Renal pelvis (tissue), 1 donor: ENCODE measurements at regions not wholly inside any gene's neighbourhood (a gene's known extent, or its start where the extent isn't known, plus 50 kb on each side); places are given as distances from the start of the nearest gene placed in this dataset.
"Not testable (repeated sequence)": the region's sequence is repeated elsewhere in the genome, so short reads cannot be mapped to it uniquely, and the experiment has no call there.

ENCODE experiments used
- DNase-seq: peaks from one replicate; pipeline ENCODE4 v3.0.0-alpha.2; 2013

DNA sequence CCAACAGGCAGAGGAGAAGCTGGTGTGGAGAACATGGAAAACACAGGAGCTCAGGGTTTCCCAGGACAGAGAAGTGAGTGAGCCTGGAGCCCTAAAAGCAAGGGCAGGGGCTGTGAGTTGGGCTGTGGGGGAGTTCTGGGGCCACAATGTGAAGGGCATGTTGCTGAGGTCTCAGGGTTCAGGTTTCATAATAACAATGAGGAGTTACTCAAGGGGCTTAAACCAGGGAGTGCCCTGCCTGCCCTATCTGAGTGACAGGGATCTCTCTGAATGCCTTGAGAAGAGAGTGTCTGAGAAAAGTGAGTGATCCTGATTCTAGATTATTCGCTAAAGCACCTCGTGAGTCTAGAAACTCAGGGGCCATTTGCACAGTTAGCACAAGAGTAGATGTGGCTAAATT lies 129.6 kb downstream of the VPREB1 start:
- no peak for DNase-seq

DNA sequence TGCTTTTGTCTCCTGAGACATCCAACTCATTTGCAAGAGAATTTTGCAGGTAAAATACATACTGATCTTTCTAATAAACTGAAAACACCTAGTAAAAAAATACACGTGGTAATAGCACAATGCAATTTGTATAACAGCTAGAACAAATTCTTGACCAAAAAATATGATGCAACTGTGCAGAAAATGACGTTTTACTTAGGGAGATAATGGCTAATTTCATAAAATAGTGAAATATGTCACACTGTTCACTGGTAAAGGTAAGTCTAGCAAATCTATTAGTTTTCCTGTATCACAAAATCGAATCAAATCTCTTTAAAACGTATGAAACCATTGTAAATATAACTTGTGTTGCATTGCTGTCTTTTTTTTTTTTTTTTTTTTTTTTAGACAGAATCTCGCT lies 130.0 kb downstream of the VPREB1 start:
- no peak for DNase-seq

DNA sequence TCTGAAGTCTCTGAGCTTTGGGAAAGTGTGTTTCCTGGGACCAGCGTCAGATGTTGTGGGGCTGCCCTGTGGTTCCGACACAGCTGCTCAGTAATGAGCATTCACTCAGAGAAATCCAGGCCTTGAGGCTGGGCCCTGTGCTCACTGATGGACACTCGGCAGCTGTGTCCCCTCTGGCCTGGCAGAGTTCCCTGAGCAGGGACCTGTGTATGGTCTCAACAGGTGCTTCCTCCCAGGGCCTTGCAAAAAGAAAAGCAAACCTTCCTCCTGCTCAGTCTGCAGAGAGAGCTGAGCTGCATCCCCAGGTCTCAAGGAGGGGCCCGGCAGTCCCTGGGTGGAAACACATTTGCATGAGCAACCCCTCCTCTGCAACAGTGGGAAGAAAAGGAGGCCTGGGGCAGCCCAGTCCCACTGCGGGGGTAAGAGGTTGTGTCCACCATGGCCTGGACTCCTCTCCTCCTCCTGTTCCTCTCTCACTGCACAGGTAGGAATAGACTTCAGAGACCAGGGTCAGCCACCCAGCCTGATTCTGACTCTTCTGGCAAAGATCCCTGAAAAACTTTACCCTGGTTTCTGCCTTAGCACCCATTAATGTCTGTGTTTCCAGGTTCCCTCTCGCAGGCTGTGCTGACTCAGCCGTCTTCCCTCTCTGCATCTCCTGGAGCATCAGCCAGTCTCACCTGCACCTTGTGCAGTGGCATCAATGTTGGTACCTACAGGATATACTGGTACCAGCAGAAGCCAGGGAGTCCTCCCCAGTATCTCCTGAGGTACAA lies 131.2 kb downstream of the VPREB1 start:
- DNase-seq, result no peak

DNA sequence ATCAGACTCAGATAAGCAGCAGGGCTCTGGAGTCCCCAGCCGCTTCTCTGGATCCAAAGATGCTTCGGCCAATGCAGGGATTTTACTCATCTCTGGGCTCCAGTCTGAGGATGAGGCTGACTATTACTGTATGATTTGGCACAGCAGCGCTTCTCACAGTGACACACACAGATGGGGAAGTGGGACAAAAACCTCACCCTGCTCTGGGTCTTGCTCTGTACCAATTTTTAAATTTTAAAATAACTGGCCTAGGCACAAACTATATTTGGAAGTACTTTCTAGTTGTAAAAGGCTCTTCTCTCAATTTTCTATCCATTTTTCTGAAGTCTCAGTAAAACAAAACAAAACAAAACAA lies 131.7 kb downstream of the VPREB1 start:
- DNase-seq, result no peak

DNA sequence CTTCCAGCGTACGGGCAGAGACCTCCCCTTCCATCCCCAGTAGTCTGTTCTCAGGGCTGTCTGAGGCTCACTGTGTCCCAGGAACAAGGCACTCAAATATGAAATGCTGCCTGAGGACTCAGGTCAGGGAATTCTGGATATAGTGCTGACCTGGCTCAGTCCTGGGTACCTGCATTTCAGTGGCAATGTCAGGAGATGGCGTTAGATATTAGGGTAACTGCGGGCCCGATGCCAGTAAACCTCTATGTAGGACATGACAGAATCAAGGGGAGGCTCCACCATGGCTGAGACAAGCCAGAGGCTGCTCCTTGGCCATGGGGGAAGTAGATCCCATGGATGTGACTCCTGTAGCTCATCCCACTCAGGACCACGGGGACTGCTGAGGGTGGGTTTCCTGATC lies 131.7 kb downstream of the ZNF280B start:
- DNase-seq, result not testable (repeated sequence)

DNA sequence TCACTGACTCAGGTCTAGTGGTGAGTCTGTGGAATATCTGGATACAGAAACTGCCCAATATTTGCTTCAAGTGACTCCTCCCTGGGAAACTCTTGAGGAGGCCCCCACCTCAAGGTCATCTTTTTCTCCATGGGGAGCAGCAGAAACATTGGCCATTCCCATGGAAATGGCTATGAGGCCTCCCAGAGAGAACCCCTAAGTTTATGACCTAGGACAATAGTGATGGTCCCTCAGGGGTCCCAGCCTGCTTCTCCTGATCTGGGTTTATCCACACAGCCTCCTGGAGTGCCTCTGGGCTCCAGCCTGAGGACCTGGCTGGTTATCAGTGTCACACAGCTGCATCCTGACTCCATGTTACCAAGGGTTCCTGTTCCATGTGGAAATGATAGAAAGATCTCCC lies 131.2 kb downstream of the ZNF280B start:
- DNase-seq, result no peak

DNA sequence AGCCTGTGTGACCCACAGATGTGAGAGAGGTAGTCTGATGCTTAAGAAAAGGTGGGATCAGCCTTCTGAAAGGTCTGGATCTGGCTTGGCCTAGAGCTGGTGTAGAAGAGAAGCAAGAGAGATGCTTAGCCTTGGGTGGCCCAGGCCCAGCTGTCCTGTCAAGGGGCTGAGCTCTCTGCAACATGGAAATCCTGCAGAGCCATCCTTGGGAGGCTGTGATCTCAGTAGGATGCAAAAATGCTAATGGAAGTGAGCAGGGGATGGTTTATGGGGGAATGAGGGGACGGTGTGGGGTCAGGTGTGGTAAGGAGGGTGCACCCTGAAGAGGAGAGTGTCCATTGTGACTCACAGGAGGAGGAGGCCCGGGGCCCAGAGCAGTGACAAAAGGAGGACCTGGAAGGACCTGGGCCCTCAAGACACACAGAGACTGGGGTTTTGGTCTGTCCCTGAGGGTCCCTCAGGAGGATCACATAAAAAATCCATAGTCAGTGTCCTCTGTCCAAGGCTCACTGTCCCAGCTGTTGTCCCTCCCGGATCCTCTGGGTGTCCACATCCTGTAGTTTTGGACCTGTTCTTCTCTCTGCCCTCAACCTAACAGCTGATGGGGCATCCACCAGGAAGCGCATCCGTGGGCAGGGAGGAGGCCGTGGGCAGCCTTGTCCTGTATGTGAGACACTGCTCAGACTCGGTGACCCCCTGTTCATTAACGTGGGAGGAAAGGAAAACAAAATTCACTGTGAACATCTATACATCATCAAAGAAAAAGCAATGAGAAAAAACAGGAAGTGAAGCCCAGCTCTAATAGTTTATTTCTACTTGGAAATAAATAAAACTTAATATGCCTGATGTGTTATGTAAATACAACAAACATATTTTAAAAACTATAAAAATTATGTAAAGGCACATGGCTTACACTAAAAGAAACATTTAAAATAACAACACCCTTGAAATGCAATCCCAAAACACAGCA lies 129.8 kb downstream of the ZNF280B start:
- DNase-seq, result no peak

DNA sequence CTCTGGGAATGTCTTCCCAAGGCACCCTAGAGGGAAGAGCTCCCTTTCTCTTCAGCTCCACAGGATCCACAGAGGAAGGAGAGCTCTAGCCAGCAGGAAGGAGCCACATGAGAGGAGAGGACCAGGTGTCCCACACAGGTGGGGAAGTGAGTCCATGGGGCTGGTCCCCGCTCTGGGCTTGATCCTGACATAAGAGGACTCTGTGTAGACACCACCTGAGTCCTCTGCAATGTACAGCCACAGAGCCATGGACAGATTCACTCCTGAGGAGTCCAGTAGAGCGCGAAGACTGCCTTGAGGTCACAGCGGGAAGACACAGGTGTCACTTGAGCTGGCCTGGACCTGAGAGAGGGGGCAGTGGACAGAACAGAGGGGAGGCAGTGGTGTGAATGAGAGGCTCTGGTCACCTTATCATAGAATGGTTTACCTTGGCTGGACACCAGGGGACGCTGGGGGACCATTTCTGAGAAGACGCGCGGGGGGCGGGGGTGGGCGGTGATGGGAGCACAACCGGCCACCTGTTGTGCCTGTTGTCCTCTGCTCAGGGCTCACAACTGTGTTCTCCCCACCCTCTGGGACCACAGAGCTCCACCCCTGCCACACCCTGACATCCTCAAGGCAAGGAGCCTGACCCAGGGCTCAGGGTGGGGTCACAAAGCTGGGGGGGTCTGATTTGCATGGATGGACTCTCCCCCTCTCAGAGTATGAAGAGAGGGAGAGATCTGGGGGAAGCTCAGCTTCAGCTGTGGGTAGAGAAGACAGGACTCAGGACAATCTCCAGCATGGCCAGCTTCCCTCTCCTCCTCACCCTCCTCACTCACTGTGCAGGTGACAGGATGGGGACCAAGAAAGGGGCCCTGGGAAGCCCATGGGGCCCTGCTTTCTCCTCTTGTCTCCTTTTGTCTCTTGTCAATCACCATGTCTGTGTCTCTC lies 128.2 kb downstream of the ZNF280B start:
- no peak for DNase-seq

DNA sequence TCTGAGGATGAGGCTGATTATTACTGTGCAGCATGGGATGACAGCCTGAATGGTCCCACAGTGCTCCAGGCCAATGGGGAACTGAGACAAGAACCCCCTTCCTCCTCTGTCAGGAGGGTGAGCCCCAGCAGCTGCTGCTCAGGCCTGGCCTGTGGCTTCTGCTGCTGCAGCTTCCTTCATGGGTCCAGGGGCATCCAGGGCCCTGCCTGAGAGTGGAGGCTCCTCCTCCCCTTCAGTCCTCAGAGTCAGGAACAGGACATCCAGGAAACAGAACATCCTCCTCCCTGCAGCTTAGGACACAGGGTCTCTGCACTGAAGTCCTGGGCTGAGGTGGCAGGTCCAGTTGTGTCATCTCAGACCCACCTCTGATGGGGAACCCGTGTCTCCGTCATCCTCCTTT lies 127.2 kb downstream of the ZNF280B start:
- DNase-seq, result not testable (repeated sequence)

DNA sequence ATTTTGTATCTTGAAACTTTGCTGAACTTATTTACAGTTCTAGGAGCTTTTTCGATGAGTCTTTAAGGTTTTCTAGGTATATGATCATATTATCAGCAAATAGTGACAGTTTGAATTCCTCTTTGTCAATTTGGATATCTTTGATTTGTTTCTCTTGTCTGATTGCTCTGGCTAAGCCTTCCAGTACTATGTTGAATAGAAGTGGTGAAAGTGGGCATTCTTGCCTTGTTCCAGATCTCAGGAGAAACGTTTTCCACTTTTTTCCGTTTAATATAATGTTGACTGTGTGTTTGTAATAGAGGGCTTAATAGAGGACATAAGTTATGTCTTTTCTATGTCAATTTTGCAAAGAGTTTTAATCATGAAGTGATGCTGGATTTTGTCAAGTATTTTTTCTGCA lies 124.3 kb downstream of the ZNF280B start:
- no peak for DNase-seq

DNA sequence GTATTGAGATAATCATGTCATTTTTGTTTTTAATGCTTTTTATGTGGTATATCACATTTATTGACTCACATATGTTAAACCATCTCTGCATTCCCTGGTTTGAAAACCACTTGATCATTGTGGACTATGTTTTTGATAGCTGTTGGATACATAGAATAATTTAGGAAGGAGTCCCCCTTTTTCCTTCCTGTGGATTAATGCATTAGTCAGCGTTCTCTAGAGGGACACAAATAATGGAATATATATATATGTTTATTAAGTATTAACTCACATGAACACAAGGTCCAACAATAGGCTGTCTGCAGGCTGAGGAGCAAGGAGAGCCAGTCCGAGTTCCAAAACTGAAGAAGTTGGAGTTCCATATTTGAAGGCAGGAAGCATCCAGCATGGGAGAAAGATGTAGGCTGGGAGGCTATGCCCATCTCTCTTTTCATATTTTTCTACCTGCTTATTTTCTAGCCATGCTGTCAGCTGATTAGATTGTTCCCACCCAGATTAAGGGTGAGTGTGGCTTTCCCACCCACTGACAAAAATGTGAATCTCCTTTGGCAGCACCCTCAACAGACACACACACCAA lies 123.8 kb downstream of the ZNF280B start:
- DNase-seq, result no peak

DNA sequence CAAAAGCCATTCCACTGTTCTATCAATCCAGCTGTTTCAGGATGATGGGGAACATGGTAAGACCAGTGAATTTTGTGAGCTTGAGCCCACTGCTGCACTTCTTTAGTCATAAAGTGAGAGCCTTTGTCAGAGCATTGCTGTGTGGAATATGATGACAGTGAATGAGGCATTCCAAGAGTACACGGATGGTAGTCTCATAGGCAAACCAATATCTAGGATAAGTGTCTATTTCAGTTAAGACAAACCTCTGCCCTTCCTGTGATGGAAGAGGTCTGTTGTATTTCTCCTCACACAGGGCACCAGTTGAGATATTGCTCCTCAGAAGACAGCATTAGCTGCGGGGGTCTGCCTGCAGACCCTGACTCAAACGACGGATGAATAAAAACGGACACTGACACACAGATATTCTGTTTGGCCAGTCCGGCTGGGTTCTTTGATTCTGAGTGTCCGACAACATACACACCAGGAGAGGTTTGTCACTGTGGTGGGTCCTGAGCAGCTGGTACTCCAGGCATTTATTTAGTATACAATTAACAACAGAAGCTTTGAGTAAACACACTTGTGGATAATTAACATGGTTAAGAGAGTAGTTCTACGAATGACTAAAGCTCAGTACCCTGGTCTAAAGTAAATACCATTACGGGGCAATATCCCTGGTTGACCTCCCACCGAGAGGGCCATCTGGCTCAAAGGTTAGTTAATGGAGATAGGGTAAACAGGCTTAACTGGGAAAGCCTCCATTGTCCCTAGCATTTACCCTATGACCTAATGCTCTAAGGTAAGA lies 121.7 kb downstream of the ZNF280B start:
- no peak for DNase-seq

DNA sequence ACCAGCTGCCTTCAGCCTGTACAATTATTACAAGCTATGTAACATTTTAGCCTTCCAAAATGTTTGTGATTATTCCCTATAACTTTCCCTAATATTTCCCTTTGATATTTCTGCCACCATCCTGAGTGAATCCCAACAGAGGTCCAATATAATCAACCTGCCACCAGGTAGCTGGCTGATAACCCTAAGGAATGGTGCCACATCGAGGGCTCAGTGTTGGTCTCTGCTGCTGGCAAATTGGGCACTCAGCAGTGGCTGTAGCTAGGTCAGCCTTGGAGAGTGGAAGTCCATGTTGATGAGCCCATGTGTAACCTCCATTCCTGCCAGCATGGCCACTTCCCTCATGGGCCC lies 121.2 kb downstream of the ZNF280B start:
- DNase-seq, result no peak

DNA sequence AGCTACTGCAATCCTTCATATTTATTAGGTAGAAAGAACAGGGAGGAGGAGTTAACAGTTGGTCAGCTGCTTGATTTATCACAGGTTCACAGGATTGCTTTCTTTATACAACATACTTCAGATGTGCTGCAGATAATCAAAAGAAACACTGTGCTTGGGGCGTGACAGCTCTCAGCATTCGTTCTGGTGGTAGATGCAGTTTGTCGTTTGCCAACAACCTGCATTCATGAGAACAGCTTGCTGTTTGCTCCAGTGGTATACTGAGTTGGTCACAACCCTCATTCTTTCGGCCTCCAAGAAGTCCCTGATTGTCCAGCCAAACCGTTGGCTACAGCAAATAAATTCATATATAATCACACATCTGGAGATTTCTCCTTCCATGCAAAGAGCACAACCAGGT lies 120.5 kb downstream of the ZNF280B start:
- no peak for DNase-seq

DNA sequence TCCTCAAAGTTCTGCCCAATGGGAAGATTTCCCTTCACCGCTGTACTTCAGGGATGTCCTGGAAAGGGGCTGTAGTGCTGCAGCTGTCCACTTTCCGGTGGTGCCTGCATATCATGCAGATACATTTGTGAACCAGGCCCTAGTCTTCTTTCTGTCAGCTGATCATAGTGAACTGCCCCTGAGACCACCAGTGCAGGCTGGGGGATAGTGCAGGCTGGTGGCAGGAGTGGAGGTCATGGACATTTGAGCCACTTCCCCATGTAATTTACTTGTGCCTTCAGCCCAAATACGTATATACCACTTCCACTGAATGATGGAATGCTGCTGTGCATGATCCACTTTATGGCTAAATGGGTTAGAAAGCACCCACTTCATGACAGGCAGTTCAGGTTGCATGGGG lies 120.0 kb downstream of the ZNF280B start:
- no peak for DNase-seq

DNA sequence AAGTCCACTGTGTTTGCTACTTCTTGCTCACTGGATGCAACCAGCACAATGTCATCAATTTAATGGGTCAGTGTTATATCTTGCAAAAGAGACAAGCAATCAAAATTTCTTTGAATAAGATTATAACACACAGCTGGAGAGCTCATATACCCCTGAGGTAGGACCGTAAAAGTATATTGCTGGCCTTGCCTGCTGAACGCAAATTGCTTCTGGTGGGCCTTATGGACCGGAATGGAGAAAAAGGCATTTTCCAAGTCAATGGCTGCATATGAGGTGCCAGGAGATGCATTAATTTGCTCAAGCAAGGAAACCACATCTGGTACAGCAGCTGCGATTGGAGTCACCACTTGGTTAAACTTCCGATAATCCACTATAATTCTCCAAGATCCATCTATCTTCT lies 119.1 kb downstream of the ZNF280B start:
- DNase-seq, result no peak

DNA sequence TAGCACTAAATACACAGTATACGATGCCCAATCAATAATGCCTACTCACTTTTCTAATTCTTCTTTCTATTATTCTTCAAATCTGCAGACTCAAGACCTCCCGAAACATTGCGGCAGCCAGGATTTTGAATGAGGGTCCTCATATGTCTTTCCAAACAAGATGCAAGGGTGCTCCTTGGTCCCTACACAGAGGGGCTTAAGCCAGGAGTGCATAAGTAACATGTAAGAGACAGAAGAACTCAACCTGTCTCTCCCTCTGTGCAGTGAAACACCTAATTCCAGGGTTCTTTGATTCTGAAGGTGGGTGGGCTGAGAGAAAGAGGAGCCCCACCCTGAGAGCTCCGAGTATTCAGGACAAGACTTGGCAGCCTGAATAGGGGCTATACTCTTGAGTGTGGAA lies 117.6 kb downstream of the ZNF280B start:
- no peak for DNase-seq

DNA sequence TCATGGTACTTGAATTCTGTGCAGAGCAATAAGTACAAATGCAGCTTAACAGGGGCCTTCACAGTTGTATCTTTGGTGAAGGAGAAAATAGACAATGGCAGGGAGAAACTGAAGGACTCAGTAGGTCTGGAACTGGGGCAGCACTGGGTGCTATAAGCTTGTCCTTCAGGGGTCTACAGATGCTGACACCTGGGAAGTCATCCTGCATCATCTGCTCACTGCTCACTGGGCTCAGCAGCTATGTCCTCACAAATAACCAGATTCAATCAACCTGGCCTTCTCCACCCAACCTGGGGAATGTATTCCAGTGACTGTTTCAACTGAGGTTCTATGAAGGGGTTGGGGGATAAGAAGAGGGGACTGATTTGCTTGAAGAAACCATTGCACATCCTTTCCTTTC lies 117.0 kb downstream of the ZNF280B start:
- DNase-seq, result no peak

DNA sequence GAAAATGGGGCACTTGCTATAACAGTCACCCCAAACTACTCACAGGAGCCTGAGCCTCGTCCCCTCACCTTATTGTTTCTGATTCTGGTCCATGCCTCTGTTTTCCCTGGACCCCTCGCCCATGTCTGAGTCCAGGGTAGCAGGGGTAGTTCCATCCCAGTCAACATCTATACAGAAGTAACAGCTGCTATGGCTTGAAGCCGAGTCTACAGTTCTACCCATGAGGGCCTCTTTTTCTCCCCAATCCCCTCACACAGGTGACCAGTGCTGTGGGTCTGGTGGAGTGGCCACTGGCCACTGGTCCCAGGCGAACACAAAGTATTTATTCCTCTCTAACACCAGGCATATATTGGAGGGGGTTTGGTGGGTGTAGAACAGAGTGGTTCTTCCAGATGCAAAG lies 116.4 kb downstream of the ZNF280B start:
- no peak for DNase-seq

DNA sequence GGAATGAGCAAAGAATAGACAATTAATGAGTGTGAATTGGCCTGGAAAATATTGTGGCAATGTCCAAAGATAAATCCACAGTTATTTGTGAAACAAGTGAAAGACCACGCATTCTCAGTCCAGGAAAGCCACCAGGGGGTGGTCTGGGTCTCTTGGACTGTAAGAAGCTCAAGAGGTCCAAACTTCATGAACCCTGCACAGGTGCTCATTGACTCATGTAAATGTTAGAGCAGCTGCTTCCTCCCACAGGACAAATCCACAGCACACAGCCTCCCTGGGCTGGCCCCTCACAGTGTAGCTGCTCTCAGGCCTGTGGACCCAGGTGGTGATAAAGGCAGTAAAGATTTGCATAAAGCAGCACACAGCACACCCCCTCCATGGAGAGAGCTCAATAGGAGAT lies 114.0 kb downstream of the ZNF280B start:
- no peak for DNase-seq

DNA sequence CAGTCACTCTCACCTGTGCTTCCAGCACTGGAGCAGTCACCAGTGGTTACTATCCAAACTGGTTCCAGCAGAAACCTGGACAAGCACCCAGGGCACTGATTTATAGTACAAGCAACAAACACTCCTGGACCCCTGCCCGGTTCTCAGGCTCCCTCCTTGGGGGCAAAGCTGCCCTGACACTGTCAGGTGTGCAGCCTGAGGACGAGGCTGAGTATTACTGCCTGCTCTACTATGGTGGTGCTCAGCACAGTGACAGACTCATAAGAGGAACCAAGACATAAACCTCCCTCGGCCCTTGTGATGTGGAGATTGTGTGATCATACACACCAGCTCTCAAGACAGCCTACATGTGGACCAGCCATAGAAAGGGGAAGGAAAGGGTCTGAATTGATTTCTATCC lies 113.3 kb downstream of the ZNF280B start:
- no peak for DNase-seq
